K562 (cell line): ENCODE measurements at regions not wholly inside any gene's neighbourhood (a gene's known extent, or its start where the extent isn't known, plus 50 kb on each side); places are given as distances from the start of the nearest gene placed in this dataset.

Source experiments
- ATAC-seq: fragments of 200-7000 bp; cut with Tn5 transposase; 3 replicates; pipeline ENCODE4 v1.9.1; 2020; ENCODE audit warnings: moderate library complexity
- BruUV-seq: library from RNA; stranded (reverse); fragments of 400-500 nt; replicated peaks from 2 replicates; lab custom pipeline; 2021; lab: Mats Ljungman, UMichigan
- CTCF ChIA-PET: fragments of 300-600 bp; formaldehyde crosslinking; extraction: SDS; loops from one replicate; lab custom pipeline; 2021; ENCODE audit warnings: low intra/inter-chr PET ratio; lab: Yijun Ruan, JAX
- POLR2A ChIA-PET: fragments of 300-600, 350-650 bp; sonication (Branson Sonifier 250); formaldehyde crosslinking; extraction: SDS; loops from one replicate; lab custom pipeline; 2021; ENCODE audit warnings: antibody characterized with exemption, inconsistent platforms; lab: Yijun Ruan, JAX
- DNase-seq, 4 experiments: peaks; one replicate each; pipeline versions ENCODE4 v3.0.0 to v3.0.0-alpha.2; 2011 to 2018; ENCODE audit warnings: low spot score in 3 of 4, mixed read lengths in 3 of 4; ENCODE audit errors: extremely low read depth in 1 of 4
- FAIRE-seq: peaks from 2 replicates; lab custom pipeline; 2011; peaks lifted over from hg19 to GRCh38; lab: Jason Lieb, UNC
- H2AFZ ChIP-seq: 2 replicates; pipeline ENCODE4 v1.6.0; 2011; ENCODE audit warnings: low read depth, low read length, control low read depth, inconsistent platforms
- H3K27ac ChIP-seq: fragments of 200-600 bp; 3 replicates; pipeline ENCODE4 v1.8.0; 2011; ENCODE audit warnings: low read depth, mild to moderate bottlenecking, control low read depth, inconsistent platforms, low read length, moderate library complexity, mixed read lengths; ENCODE audit errors: extremely low read depth
- H3K27me3 ChIP-seq, 2 experiments: fragments of 300-600 bp in 1 of 2; 2 replicates in 1 of 2; 3 replicates in 1 of 2; pipeline versions ENCODE4 v1.6.0 to v1.8.0; 2011; ENCODE audit warnings: inconsistent platforms in 2 of 2, low read length in 2 of 2, mild to moderate bottlenecking in 1 of 2, mixed read lengths in 1 of 2, moderate library complexity in 1 of 2; ENCODE audit not compliant: control insufficient read depth in 2 of 2, insufficient read depth in 2 of 2
- H3K36me3 ChIP-seq: fragments of 300-600 bp; 3 replicates; pipeline ENCODE4 v1.8.0; 2011; ENCODE audit warnings: mild to moderate bottlenecking, low read length, inconsistent platforms; ENCODE audit not compliant: control insufficient read depth, insufficient read depth
- H3K4me1 ChIP-seq, 2 experiments: fragments of 200-600 bp in 1 of 2; replicated peaks in 1 of 2; 2 replicates in 1 of 2; 3 replicates in 1 of 2; pipeline versions ENCODE4 v1.5.1 to v1.8.0; 2011; ENCODE audit warnings: inconsistent platforms in 2 of 2, low read length in 2 of 2, mild to moderate bottlenecking in 1 of 2, mixed read lengths in 1 of 2, moderate library complexity in 1 of 2; ENCODE audit not compliant: control insufficient read depth in 2 of 2, insufficient read depth in 2 of 2
- H3K4me2 ChIP-seq: 2 replicates; pipeline ENCODE4 v1.6.1; 2011; ENCODE audit warnings: low read length, control low read depth, inconsistent platforms, mixed read lengths; ENCODE audit not compliant: insufficient read depth
- H3K4me3 ChIP-seq: fragments of 200-600 bp; sonication (generic), shearing (Covaris generic); 2 replicates; pipeline ENCODE4 v1.5.1; 2016; ENCODE audit warnings: control low read depth, inconsistent platforms
- H3K79me2 ChIP-seq: fragments of 200-600 bp; 3 replicates; pipeline ENCODE4 v1.8.0; 2011; ENCODE audit warnings: low read length, inconsistent platforms; ENCODE audit not compliant: control insufficient read depth, insufficient read depth
- H3K9ac ChIP-seq, 2 experiments: 2 replicates each; pipeline versions ENCODE4 v1.6.0 to v1.6.1; 2011; ENCODE audit warnings: low read depth in 2 of 2, low read length in 2 of 2, control low read depth in 1 of 2, inconsistent platforms in 1 of 2, mild to moderate bottlenecking in 1 of 2, mixed read lengths in 1 of 2; ENCODE audit not compliant: insufficient read depth in 1 of 2
- H3K9me1 ChIP-seq: one replicate; pipeline ENCODE4 v1.6.0; 2011; ENCODE audit warnings: inconsistent platforms, mild to moderate bottlenecking, low read length, moderate library complexity; ENCODE audit not compliant: control insufficient read depth, insufficient read depth
- H3K9me3 ChIP-seq: replicated peaks from 2 replicates; pipeline ENCODE4 v1.5.1; 2011; ENCODE audit warnings: low read depth, low read length, inconsistent platforms; ENCODE audit not compliant: control insufficient read depth, insufficient read depth
- H4K20me1 ChIP-seq: replicated peaks from 2 replicates; pipeline ENCODE4 v1.6.1; 2011; ENCODE audit warnings: low read length, inconsistent platforms, mixed read lengths; ENCODE audit not compliant: control insufficient read depth, insufficient read depth
- CBX1 ChIP-seq: sonication (generic); IDR thresholded peaks from 2 replicates; pipeline ENCODE4 v1.6.1; 2016; ENCODE audit warnings: antibody characterized with exemption, low read depth, mild to moderate bottlenecking
- GATAD2B ChIP-seq: fragments of 450-650 bp; IDR thresholded peaks from 2 replicates; pipeline ENCODE4 v1.6.1; 2017; ENCODE audit warnings: mild to moderate bottlenecking, borderline replicate concordance
- MTA1 ChIP-seq: fragments of 450-650 bp; IDR thresholded peaks from 2 replicates; pipeline ENCODE4 v1.6.1; 2017; ENCODE audit warnings: borderline replicate concordance
- NBN ChIP-seq: fragments of 450-650 bp; IDR thresholded peaks from 2 replicates; pipeline ENCODE4 v1.6.1; 2016; ENCODE audit warnings: low read depth, mild to moderate bottlenecking
- NONO ChIP-seq, 2 experiments: fragments of 200-400 bp in 1 of 2; fragments of 450-650 bp in 1 of 2; formaldehyde crosslinking in 1 of 2; IDR thresholded peaks; 2 replicates each; pipeline ENCODE4 v1.6.1; 2017; ENCODE audit warnings: low read depth in 2 of 2, mild to moderate bottlenecking in 2 of 2, moderate library complexity in 2 of 2, low read length in 1 of 2
- NRF1 ChIP-seq, 2 experiments: fragments of 450-650 bp; IDR thresholded peaks in 1 of 2; conservative IDR thresholded peaks in 1 of 2; 2 replicates each; pipeline ENCODE4 v1.6.1; 2014; ENCODE audit warnings: mild to moderate bottlenecking in 2 of 2
- PRPF4 ChIP-seq: fragments of 200-400 bp; formaldehyde crosslinking; IDR thresholded peaks from one replicate; pipeline ENCODE4 v1.6.1; 2017; ENCODE audit warnings: low read length, low read depth, mild to moderate bottlenecking; ENCODE audit not compliant: insufficient read depth, poor library complexity, severe bottlenecking
- PYGO2 ChIP-seq: fragments of 450-650 bp; IDR thresholded peaks from 2 replicates; pipeline ENCODE4 v1.6.1; 2016; ENCODE audit warnings: mild to moderate bottlenecking, missing genetic modification characterization, moderate library complexity, missing compliant biosample characterization
- U2AF1 ChIP-seq: fragments of 200-400 bp; formaldehyde crosslinking; optimal IDR thresholded peaks from 2 replicates; pipeline ENCODE3; 2017; ENCODE audit warnings: mild to moderate bottlenecking, low read depth, low read length, moderate library complexity
- ZNF121 ChIP-seq: sonication (generic); formaldehyde crosslinking; conservative IDR thresholded peaks from 2 replicates; pipeline ENCODE4 v1.8.0; 2022; ENCODE audit warnings: missing genetic modification reagents
- ZNF143 ChIP-seq: sonication (generic); formaldehyde crosslinking; IDR thresholded peaks from 2 replicates; pipeline ENCODE4 v1.9.0; 2022; ENCODE audit warnings: mild to moderate bottlenecking, missing genetic modification reagents
- ZNF197 ChIP-seq: fragments of 200-800 bp; sonication (Bioruptor generic); IDR thresholded peaks from 2 replicates; pipeline ENCODE4 v1.6.1; 2016; ENCODE audit warnings: low read depth, missing genetic modification characterization, missing compliant biosample characterization
- ZNF263 ChIP-seq: sonication (generic); formaldehyde crosslinking; IDR thresholded peaks from 2 replicates; pipeline ENCODE4 v1.8.0; 2022; ENCODE audit warnings: mild to moderate bottlenecking, missing genetic modification reagents, borderline replicate concordance
- ZNF282 ChIP-seq: sonication (generic); formaldehyde crosslinking; IDR thresholded peaks from 2 replicates; pipeline ENCODE4 v1.8.1; 2023; ENCODE audit warnings: missing genetic modification reagents
- ZNF551 ChIP-seq: fragments of 250-450 bp; sonication (Bioruptor Pico); IDR thresholded peaks from 2 replicates; pipeline ENCODE4 v1.5.0; 2021; ENCODE audit warnings: mild to moderate bottlenecking, moderate library complexity
- ZNF77 ChIP-seq: fragments of 250-450 bp; sonication (Bioruptor Pico); IDR thresholded peaks from 2 replicates; pipeline ENCODE4 v1.5.0; 2020
- WGBS: fragments of 100-300 bp; shearing (Covaris generic); methylation state at CpG from one replicate; pipeline ENCODE4 v1.1.6; 2016; ENCODE audit warnings: low coverage, mixed read lengths; ENCODE audit not compliant: insufficient coverage; ENCODE audit errors: missing lambda C conversion rate; 5-methylcytosine and 5-hydroxymethylcytosine counted together
- in situ Hi-C: fragments of 300-500 bp; cut with MboI; formaldehyde crosslinking; loops from 4 replicates; pipeline ENCODE4 v1.15.0; 2018; ENCODE audit warnings: inconsistent platforms, mixed read lengths
- intact Hi-C: fragments of 100-400 bp; cut with micrococcal nuclease; formaldehyde crosslinking; loops from 2 replicates; pipeline ENCODE4 v1.14.2; 2022
- TF ChIP-seq, protein P1 (sequence below): sonication (generic); formaldehyde crosslinking; IDR thresholded peaks from 2 replicates; pipeline ENCODE4 v1.8.0; 2023; ENCODE audit warnings: missing genetic modification reagents, mild to moderate bottlenecking, borderline replicate concordance
- TF ChIP-seq, protein P2 (sequence below): sonication (generic); formaldehyde crosslinking; IDR thresholded peaks from 2 replicates; pipeline ENCODE4 v1.8.0; 2022; ENCODE audit warnings: mild to moderate bottlenecking, missing genetic modification reagents

DNA sequence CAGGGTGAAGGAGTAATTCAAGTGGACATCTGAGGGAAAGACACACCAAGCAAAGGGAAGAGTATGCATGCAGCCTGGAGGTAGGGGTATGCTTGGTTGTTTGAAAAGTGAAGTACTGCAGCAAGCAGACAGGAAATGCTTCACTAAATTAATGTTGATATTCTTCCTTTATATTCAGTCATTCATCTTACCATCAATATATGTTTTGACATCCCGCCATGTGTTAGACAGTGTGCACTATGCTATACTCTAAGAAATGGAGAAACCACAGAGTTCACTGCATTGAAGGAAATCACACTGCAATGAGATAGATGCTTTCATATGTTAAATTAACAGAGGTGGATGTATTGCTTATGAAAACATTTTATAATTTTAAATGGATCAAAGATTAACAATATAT is 82.9 kb downstream of the HSPA13 start:
- Histone ChIP-seq H3K4me3 (no peak overlapping the region), H3K27ac (no peak overlapping the region), H3K79me2 (no peaks in the 10 kb centered on the region), H3K9me1 (no peaks in the 10 kb centered on the region), H3K4me2 (no peak overlapping the region), H3K9ac (no peak overlapping the region), H2AFZ (0 out of 2 replicates have a peak overlapping the region, but pooled peaks have one; percentile 0), H4K20me1 (no peaks in the 10 kb centered on the region), H3K27me3 (no peaks in the 10 kb centered on the region; a peak in 1 of 5 replicates), H3K9me3 (no peaks in the 10 kb centered on the region), H3K4me1 (no peaks in the 10 kb centered on the region; a peak in 1 of 5 replicates), H3K36me3 (no peaks in the 10 kb centered on the region)
- POLR2A ChIA-PET, result no interaction called here
- no peak for FAIRE-seq
- intact Hi-C loops, result loop anchor here (10.0 kb wide), 2 partner anchors 85 to 565 kb away; partner anchors contain the start of gene HSPA13
- WGBS, result 41% methylated on average over 1 of the region's 1 CpG
- BruUV-seq, result no TSS peak
- ATAC-seq, result peak; percentile 32; the same call in 1 of the 3 replicates
- CTCF ChIA-PET, result no interaction called here
- DNase-seq, result no peak
- TF ChIP-seq, protein P1, sequence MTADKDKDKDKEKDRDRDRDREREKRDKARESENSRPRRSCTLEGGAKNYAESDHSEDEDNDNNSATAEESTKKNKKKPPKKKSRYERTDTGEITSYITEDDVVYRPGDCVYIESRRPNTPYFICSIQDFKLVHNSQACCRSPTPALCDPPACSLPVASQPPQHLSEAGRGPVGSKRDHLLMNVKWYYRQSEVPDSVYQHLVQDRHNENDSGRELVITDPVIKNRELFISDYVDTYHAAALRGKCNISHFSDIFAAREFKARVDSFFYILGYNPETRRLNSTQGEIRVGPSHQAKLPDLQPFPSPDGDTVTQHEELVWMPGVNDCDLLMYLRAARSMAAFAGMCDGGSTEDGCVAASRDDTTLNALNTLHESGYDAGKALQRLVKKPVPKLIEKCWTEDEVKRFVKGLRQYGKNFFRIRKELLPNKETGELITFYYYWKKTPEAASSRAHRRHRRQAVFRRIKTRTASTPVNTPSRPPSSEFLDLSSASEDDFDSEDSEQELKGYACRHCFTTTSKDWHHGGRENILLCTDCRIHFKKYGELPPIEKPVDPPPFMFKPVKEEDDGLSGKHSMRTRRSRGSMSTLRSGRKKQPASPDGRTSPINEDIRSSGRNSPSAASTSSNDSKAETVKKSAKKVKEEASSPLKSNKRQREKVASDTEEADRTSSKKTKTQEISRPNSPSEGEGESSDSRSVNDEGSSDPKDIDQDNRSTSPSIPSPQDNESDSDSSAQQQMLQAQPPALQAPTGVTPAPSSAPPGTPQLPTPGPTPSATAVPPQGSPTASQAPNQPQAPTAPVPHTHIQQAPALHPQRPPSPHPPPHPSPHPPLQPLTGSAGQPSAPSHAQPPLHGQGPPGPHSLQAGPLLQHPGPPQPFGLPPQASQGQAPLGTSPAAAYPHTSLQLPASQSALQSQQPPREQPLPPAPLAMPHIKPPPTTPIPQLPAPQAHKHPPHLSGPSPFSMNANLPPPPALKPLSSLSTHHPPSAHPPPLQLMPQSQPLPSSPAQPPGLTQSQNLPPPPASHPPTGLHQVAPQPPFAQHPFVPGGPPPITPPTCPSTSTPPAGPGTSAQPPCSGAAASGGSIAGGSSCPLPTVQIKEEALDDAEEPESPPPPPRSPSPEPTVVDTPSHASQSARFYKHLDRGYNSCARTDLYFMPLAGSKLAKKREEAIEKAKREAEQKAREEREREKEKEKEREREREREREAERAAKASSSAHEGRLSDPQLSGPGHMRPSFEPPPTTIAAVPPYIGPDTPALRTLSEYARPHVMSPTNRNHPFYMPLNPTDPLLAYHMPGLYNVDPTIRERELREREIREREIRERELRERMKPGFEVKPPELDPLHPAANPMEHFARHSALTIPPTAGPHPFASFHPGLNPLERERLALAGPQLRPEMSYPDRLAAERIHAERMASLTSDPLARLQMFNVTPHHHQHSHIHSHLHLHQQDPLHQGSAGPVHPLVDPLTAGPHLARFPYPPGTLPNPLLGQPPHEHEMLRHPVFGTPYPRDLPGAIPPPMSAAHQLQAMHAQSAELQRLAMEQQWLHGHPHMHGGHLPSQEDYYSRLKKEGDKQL (CRISPR knock-in tag), result no peak
- TF ChIP-seq ZNF197, result no peak
- no peak for TF ChIP-seq NBN
- TF ChIP-seq PRPF4, result no peak
- no peak for TF ChIP-seq ZNF282 (CRISPR knock-in tag)
- no peak for TF ChIP-seq PYGO2 (tag)
- no peak for TF ChIP-seq CBX1
- TF ChIP-seq, protein P2, sequence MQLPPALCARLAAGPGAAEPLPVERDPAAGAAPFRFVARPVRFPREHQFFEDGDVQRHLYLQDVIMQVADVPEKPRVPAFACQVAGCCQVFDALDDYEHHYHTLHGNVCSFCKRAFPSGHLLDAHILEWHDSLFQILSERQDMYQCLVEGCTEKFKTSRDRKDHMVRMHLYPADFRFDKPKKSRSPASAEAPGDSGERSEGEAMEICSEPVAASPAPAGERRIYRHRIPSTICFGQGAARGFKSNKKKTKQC (CRISPR knock-in tag), result no peak
- TF ChIP-seq ZNF143, result no peak
- no peak for TF ChIP-seq NONO (IDR thresholded peaks at IDR 0.05; ENCODE audit: low read depth in 2 of 2, low read length in 1 of 2)
- TF ChIP-seq U2AF1, result no peak
- no peak for TF ChIP-seq ZNF121 (CRISPR knock-in tag)
- TF ChIP-seq ZNF77, result no peak
- no peak for TF ChIP-seq ZNF551
- no peak for TF ChIP-seq GATAD2B
- TF ChIP-seq MTA1, result no peak
- no peak for TF ChIP-seq ZNF263
- TF ChIP-seq NRF1 (conservative IDR thresholded peaks at IDR 0.05 in 1 of 2, IDR thresholded peaks at IDR 0.05 in 1 of 2), result no peak
- in situ Hi-C loops, result no loop called here
